HFFc6 (cell line): ENCODE measurements at regions not wholly inside any gene's neighbourhood (a gene's known extent, or its start where the extent isn't known, plus 50 kb on each side); places are given as distances from the start of the nearest gene placed in this dataset.

Source experiments
- DNase-seq: peaks from one replicate; pipeline ENCODE4 v3.0.0-alpha.2; 2018
- H3K27ac Mint-ChIP-seq: 2 replicates; pipeline ENCODE4 v1.8.0; 2020; ENCODE audit warnings: mild to moderate bottlenecking, mixed read lengths
- H3K27me3 Mint-ChIP-seq: 2 replicates; pipeline ENCODE4 v1.8.0; 2021; ENCODE audit warnings: mild to moderate bottlenecking, moderate library complexity, mixed read lengths; ENCODE audit not compliant: insufficient read depth
- H3K36me3 Mint-ChIP-seq: 2 replicates; pipeline ENCODE4 v1.8.0; 2021; ENCODE audit warnings: low read depth, mixed read lengths
- H3K4me1 Mint-ChIP-seq: 2 replicates; pipeline ENCODE4 v1.8.0; 2020; ENCODE audit warnings: low read depth, mixed read lengths
- H3K4me3 Mint-ChIP-seq: 2 replicates; pipeline ENCODE4 v1.8.0; 2020; ENCODE audit warnings: mild to moderate bottlenecking, moderate library complexity, mixed read lengths
- H3K9me3 Mint-ChIP-seq: 2 replicates; pipeline ENCODE4 v1.8.0; 2020; ENCODE audit warnings: mild to moderate bottlenecking, mixed read lengths
- TF ChIP-seq, protein P1 (sequence below): fragments of 200-600 bp; sonication (generic); IDR thresholded peaks from 2 replicates; pipeline ENCODE4 v1.5.0; 2021; ENCODE audit warnings: antibody characterized with exemption, mild to moderate bottlenecking

DNA sequence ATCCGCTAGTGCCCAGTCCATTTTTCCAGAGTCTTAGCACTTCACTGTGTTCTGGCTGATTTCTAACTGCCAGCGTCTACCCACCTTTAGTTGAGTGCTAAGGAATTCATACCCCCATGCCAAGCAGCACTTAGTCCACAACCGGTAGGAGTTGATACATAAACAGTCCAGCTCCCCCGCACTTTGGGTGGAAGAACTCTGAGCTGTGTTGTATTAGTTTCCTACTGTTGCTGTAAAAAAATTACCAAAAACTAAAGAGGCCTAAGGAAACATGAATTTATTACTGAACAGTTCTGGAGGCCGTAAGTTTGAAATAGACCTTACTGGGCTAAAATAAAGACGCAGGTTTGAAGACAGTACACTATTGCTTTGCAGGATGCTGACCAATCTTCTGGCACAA is 87.6 kb downstream of the SLC24A2 start:
- Mint-ChIP-seq H3K36me3 (no peaks in the 10 kb centered on the region), H3K4me1 (no peaks in the 10 kb centered on the region), H3K27me3 (no peaks in the 10 kb centered on the region), H3K9me3 (peaks cover 28% of the 10 kb centered on the region), H3K27ac (no peak overlapping the region), H3K4me3 (no peak overlapping the region)
- no peak for DNase-seq
- TF ChIP-seq, protein P1, sequence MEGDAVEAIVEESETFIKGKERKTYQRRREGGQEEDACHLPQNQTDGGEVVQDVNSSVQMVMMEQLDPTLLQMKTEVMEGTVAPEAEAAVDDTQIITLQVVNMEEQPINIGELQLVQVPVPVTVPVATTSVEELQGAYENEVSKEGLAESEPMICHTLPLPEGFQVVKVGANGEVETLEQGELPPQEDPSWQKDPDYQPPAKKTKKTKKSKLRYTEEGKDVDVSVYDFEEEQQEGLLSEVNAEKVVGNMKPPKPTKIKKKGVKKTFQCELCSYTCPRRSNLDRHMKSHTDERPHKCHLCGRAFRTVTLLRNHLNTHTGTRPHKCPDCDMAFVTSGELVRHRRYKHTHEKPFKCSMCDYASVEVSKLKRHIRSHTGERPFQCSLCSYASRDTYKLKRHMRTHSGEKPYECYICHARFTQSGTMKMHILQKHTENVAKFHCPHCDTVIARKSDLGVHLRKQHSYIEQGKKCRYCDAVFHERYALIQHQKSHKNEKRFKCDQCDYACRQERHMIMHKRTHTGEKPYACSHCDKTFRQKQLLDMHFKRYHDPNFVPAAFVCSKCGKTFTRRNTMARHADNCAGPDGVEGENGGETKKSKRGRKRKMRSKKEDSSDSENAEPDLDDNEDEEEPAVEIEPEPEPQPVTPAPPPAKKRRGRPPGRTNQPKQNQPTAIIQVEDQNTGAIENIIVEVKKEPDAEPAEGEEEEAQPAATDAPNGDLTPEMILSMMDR: no peak

DNA sequence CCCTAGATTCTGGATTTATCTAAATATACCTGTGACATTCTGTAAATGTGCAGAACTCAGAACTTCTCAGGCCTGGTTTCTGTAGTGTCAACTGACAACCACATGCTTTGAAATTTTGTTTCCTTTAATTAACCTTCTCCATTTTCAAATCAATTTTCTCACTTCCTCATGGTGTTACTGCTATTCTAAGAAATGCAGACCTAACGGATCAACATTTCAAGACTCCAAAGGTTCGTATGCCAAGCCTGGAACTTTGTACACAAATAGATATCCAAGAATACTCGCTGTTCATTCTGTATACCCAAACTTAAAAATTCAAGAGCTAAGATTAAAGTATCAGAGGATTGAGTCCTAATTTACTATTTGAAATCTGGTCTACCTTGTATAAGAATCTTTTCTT is 88.1 kb downstream of the SLC24A2 start:
- Mint-ChIP-seq H3K36me3 (no peaks in the 10 kb centered on the region), H3K9me3 (peaks cover 28% of the 10 kb centered on the region), H3K27me3 (no peaks in the 10 kb centered on the region), H3K27ac (no peak overlapping the region), H3K4me3 (no peak overlapping the region), H3K4me1 (no peaks in the 10 kb centered on the region)
- TF ChIP-seq, protein P1: no peak
- no peak for DNase-seq

DNA sequence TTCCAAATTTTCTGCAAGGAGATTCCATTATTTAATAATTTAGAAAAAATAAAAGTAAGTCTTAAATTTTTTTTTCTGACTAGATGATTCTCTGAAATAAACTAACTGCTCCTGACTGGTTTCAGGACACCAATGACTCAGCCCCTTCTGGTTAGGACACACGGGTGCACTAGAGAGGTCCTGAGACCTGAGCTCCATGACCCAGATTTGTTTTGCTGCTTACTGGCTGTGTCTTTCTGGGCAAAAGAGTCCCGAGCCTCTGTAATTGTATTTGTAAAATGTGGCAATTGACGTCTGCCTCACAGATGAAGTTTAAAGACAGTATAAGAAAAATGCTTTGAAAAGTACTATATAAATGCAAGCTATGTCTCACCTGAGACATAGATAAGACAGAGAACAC is 89.1 kb downstream of the SLC24A2 start:
- H3K27ac Mint-ChIP-seq: no peak overlapping the region
- DNase-seq: no peak
- no peak overlapping the region for H3K4me3 Mint-ChIP-seq
- no peaks in the 10 kb centered on the region for H3K36me3 Mint-ChIP-seq
- peaks cover 21% of the 10 kb centered on the region for H3K9me3 Mint-ChIP-seq
- TF ChIP-seq, protein P1: no peak
- no peaks in the 10 kb centered on the region for H3K27me3 Mint-ChIP-seq
- H3K4me1 Mint-ChIP-seq: no peaks in the 10 kb centered on the region

DNA sequence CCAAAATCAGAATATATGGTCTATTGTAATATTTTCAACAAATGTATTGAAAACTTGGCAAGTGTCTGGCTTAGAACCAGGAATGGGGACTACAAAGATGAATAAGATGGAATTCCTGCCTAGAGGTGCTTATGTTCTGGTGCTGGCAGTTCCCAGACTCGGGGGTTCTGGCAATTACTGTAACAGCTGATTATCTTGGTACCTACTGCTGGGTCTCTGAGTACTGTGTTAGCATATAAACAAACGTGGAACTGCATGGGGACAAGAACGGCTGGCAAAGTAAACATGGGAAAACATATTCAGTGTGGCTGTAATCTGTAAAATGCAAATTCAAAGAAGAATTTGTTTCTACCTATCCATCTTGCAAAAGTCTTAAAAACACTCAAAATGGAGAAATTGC is 89.9 kb downstream of the SLC24A2 start:
- Mint-ChIP-seq H3K9me3 (peaks cover 16% of the 10 kb centered on the region), H3K27me3 (no peaks in the 10 kb centered on the region), H3K36me3 (no peaks in the 10 kb centered on the region), H3K4me1 (no peaks in the 10 kb centered on the region), H3K27ac (no peak overlapping the region), H3K4me3 (no peak overlapping the region)
- TF ChIP-seq, protein P1: no peak
- no peak for DNase-seq

DNA sequence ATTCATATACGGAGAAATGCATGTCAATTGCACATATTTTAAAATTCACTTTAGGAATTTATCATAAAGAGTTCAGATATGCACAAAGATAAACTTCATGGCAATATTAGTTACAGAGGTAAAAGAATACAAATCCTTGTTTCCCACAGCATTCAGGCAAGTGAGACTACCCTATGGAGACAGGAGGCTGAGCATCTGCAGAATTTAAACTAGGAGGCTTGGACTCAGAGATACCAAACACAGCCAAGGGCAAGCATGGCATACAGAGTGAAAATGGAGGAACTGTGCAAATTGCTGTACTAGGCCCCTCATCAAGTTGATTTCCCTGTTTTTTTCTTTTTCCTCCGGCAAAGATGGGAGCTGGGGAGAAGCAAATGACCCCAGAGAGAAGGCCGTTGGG is 94.2 kb downstream of the SLC24A2 start:
- Mint-ChIP-seq H3K4me1 (no peaks in the 10 kb centered on the region), H3K27ac (no peak overlapping the region), H3K4me3 (no peak overlapping the region)

More for the DNA sequence above, 94.2 kb downstream of the SLC24A2 start:
- no peaks in the 10 kb centered on the region for H3K27me3 Mint-ChIP-seq
- H3K36me3 Mint-ChIP-seq: no peaks in the 10 kb centered on the region
- TF ChIP-seq, protein P1: no peak
- no peak for DNase-seq
- peaks cover 9% of the 10 kb centered on the region for H3K9me3 Mint-ChIP-seq
